Esophagus muscularis mucosa (tissue), 4 donors: ENCODE measurements at regions not wholly inside any gene's neighbourhood (a gene's known extent, or its start where the extent isn't known, plus 50 kb on each side); places are given as distances from the start of the nearest gene placed in this dataset.

ENCODE experiments used
- CTCF ChIP-seq, 3 experiments: fragments of 200-600 bp in 2 of 3; fragments of 450-650 bp in 1 of 3; sonication (generic) in 2 of 3; IDR thresholded peaks; one replicate each; pipeline ENCODE4 v1.5.1; 2017 to 2019; ENCODE audit warnings: antibody characterized with exemption in 3 of 3, mild to moderate bottlenecking in 2 of 3, moderate library complexity in 1 of 3
- EP300 ChIP-seq: sonication (generic); formaldehyde crosslinking; IDR thresholded peaks from one replicate; pipeline ENCODE4 v1.6.1; 2017; ENCODE audit warnings: antibody characterized with exemption
- POLR2A ChIP-seq: fragments of 450-650 bp; IDR thresholded peaks from one replicate; pipeline ENCODE4 v1.6.1; 2017; ENCODE audit warnings: antibody characterized with exemption, moderate library complexity, mild to moderate bottlenecking, low read depth
- POLR2AphosphoS5 ChIP-seq, 2 donors: sonication (generic); formaldehyde crosslinking; IDR thresholded peaks; one replicate each; pipeline ENCODE4 v1.6.1; 2017; ENCODE audit warnings: antibody characterized with exemption in 2 of 2

- TF ChIP-seq CTCF (IDR thresholded peaks at IDR 0.05) (no peak), POLR2A (no peak), EP300 (no peak), POLR2AphosphoS5 (IDR thresholded peaks at IDR 0.05) (no peak)
Observed at GRCh38 chr7:118312966-118313365, 88.5 kb downstream of the ANKRD7 start.
